Mesendoderm (in vitro differentiated cells): ENCODE measurements at regions not wholly inside any gene's neighbourhood (a gene's known extent, or its start where the extent isn't known, plus 50 kb on each side); places are given as distances from the start of the nearest gene placed in this dataset.

Experiments used
- DNase-seq: peaks from one replicate; pipeline ENCODE4 v3.0.0; 2013
- H2AK5ac ChIP-seq: 2 replicates; pipeline ENCODE4 v1.6.1; 2013; ENCODE audit warnings: low read length, inconsistent platforms
- H2BK120ac ChIP-seq: 2 replicates; pipeline ENCODE4 v1.6.1; 2013; ENCODE audit warnings: low read depth, mild to moderate bottlenecking, low read length, moderate library complexity, mixed read lengths
- H2BK15ac ChIP-seq: replicated peaks from 2 replicates; pipeline ENCODE4 v1.6.1; 2013; ENCODE audit warnings: low read depth, mild to moderate bottlenecking, moderate library complexity
- H2BK5ac ChIP-seq: 2 replicates; pipeline ENCODE4 v1.6.1; 2013; ENCODE audit warnings: low read length, inconsistent platforms
- H3K18ac ChIP-seq: 2 replicates; pipeline ENCODE4 v1.6.1; 2013; ENCODE audit warnings: mild to moderate bottlenecking, low read length, mixed read lengths
- H3K23ac ChIP-seq: one replicate; pipeline ENCODE4 v1.6.1; 2013; ENCODE audit warnings: low read length
- H3K27ac ChIP-seq: 2 replicates; pipeline ENCODE4 v1.5.1; 2013; ENCODE audit warnings: low read depth, mild to moderate bottlenecking, inconsistent platforms, low read length, moderate library complexity
- H3K27me3 ChIP-seq: 2 replicates; pipeline ENCODE4 v1.6.1; 2013; ENCODE audit warnings: low read length, control low read depth, mild to moderate bottlenecking, inconsistent platforms; ENCODE audit not compliant: insufficient read depth, poor library complexity
- H3K36me3 ChIP-seq: 2 replicates; pipeline ENCODE4 v1.6.1; 2013; ENCODE audit warnings: low read length, inconsistent platforms; ENCODE audit not compliant: control insufficient read depth, insufficient read depth
- H3K4ac ChIP-seq: one replicate; pipeline ENCODE4 v1.6.1; 2013; ENCODE audit warnings: low read depth, mild to moderate bottlenecking, low read length, moderate library complexity
- H3K4me1 ChIP-seq: 2 replicates; pipeline ENCODE4 v1.6.1; 2013; ENCODE audit warnings: low read depth, low read length, inconsistent platforms; ENCODE audit not compliant: control insufficient read depth
- H3K4me2 ChIP-seq: 2 replicates; pipeline ENCODE4 v1.6.1; 2013; ENCODE audit warnings: low read length
- H3K4me3 ChIP-seq: 2 replicates; pipeline ENCODE4 v1.5.1; 2013; ENCODE audit warnings: mild to moderate bottlenecking, low read length
- H3K56ac ChIP-seq: one replicate; pipeline ENCODE4 v1.6.1; 2013; ENCODE audit warnings: low read length
- H3K79me1 ChIP-seq: 2 replicates; pipeline ENCODE4 v1.6.1; 2013; ENCODE audit warnings: low read length, inconsistent platforms
- H3K79me2 ChIP-seq: 2 replicates; pipeline ENCODE4 v1.6.1; 2013; ENCODE audit warnings: mild to moderate bottlenecking, low read length; ENCODE audit not compliant: control insufficient read depth, insufficient read depth
- H3K9ac ChIP-seq: 2 replicates; pipeline ENCODE4 v1.6.1; 2013; ENCODE audit warnings: low read length, inconsistent platforms
- H4K5ac ChIP-seq: one replicate; pipeline ENCODE4 v1.6.1; 2013; ENCODE audit warnings: low read length
- H4K8ac ChIP-seq: one replicate; pipeline ENCODE4 v1.6.1; 2013; ENCODE audit warnings: low read depth, mild to moderate bottlenecking, control low read depth, low read length, moderate library complexity
- WGBS: extraction: QIAGEN DNeasy Blood & Tissue Kit; methylation state at CpG from one replicate; pipeline ENCODE4 v1.1.7; 2013; ENCODE audit warnings: low lambda C conversion rate, missing lambda C conversion rate; ENCODE audit not compliant: insufficient coverage; ENCODE audit errors: extremely low coverage; 5-methylcytosine and 5-hydroxymethylcytosine counted together

GRCh38 chr3:159565313-159565712 lies 423.3 kb upstream of the IL12A start:
- no peak overlapping the region for H2BK120ac ChIP-seq
- no peak overlapping the region for H3K56ac ChIP-seq
- H4K8ac ChIP-seq: no peak overlapping the region
- no peaks in the 10 kb centered on the region for H3K4me1 ChIP-seq
- no peak overlapping the region for H3K4ac ChIP-seq
- no peak overlapping the region for H3K18ac ChIP-seq
- no peak overlapping the region for H3K23ac ChIP-seq
- H4K5ac ChIP-seq: no peak overlapping the region
- no peak overlapping the region for H3K27ac ChIP-seq
- no peak overlapping the region for H3K9ac ChIP-seq
- no peak overlapping the region for H3K4me3 ChIP-seq
- no peak overlapping the region for H2AK5ac ChIP-seq
- H3K79me2 ChIP-seq: no peaks in the 10 kb centered on the region
- no peak for DNase-seq
- no CpG with 5 or more reads among the region's 1 CpG for WGBS
- no peak overlapping the region for H2BK15ac ChIP-seq
- H3K79me1 ChIP-seq: no peaks in the 10 kb centered on the region
- no peaks in the 10 kb centered on the region for H3K27me3 ChIP-seq
- no peak overlapping the region for H2BK5ac ChIP-seq
- no peak overlapping the region for H3K4me2 ChIP-seq
- no peaks in the 10 kb centered on the region for H3K36me3 ChIP-seq

GRCh38 chr3:159583662-159584061 lies 405.0 kb upstream of the IL12A start:
- Histone ChIP-seq H2BK120ac (no peak overlapping the region), H2BK5ac (no peak overlapping the region), H4K8ac (no peak overlapping the region), H2AK5ac (no peak overlapping the region), H3K79me1 (no peaks in the 10 kb centered on the region), H3K4ac (no peak overlapping the region), H3K27me3 (no peaks in the 10 kb centered on the region), H3K9ac (no peak overlapping the region), H4K5ac (no peak overlapping the region), H3K36me3 (no peaks in the 10 kb centered on the region), H2BK15ac (no peak overlapping the region), H3K79me2 (no peaks in the 10 kb centered on the region), H3K23ac (no peak overlapping the region), H3K4me2 (no peak overlapping the region), H3K56ac (no peak overlapping the region), H3K4me3 (no peak overlapping the region), H3K18ac (no peak overlapping the region), H3K27ac (no peak overlapping the region), H3K4me1 (no peaks in the 10 kb centered on the region)
- no CpG with 5 or more reads among the region's 3 CpGs for WGBS
- no peak for DNase-seq

- H3K27ac ChIP-seq: no peak overlapping the region
- no peaks in the 10 kb centered on the region for H3K79me1 ChIP-seq
- H3K4me3 ChIP-seq: no peak overlapping the region
- H3K27me3 ChIP-seq: no peaks in the 10 kb centered on the region
- H2BK5ac ChIP-seq: no peak overlapping the region
- no peak for DNase-seq
- no peak overlapping the region for H3K23ac ChIP-seq
- H3K36me3 ChIP-seq: no peaks in the 10 kb centered on the region
- no peaks in the 10 kb centered on the region for H3K4me1 ChIP-seq
- no peak overlapping the region for H3K4ac ChIP-seq
- H3K79me2 ChIP-seq: no peaks in the 10 kb centered on the region
- H3K4me2 ChIP-seq: no peak overlapping the region
- no peak overlapping the region for H3K56ac ChIP-seq
- WGBS: no CpG with 5 or more reads among the region's 3 CpGs
- no peak overlapping the region for H4K5ac ChIP-seq
- no peak overlapping the region for H4K8ac ChIP-seq
- no peak overlapping the region for H2BK120ac ChIP-seq
- no peak overlapping the region for H2AK5ac ChIP-seq
- no peak overlapping the region for H3K9ac ChIP-seq
- no peak overlapping the region for H2BK15ac ChIP-seq
- no peak overlapping the region for H3K18ac ChIP-seq
These were observed 404.2 kb upstream of the IL12A start for GRCh38 chr3:159584421-159584820.

- Histone ChIP-seq H2BK5ac (no peak overlapping the region), H3K4ac (no peak overlapping the region), H3K4me2 (no peak overlapping the region), H3K9ac (no peak overlapping the region), H2BK120ac (no peak overlapping the region), H3K56ac (no peak overlapping the region), H3K36me3 (no peaks in the 10 kb centered on the region), H3K79me1 (no peaks in the 10 kb centered on the region), H3K27me3 (no peaks in the 10 kb centered on the region), H4K8ac (no peak overlapping the region), H3K4me1 (no peaks in the 10 kb centered on the region), H3K23ac (no peak overlapping the region), H3K18ac (no peak overlapping the region), H2AK5ac (no peak overlapping the region), H2BK15ac (no peak overlapping the region), H4K5ac (no peak overlapping the region), H3K27ac (no peak overlapping the region), H3K79me2 (no peaks in the 10 kb centered on the region), H3K4me3 (no peak overlapping the region)
- DNase-seq: peak; percentile 89
- WGBS: no CpG with 5 or more reads among the region's 5 CpGs
These were observed 401.9 kb upstream of the IL12A start for GRCh38 chr3:159586571-159587202.

- no peak overlapping the region for H3K56ac ChIP-seq
- H2BK15ac ChIP-seq: no peak overlapping the region
- no peak overlapping the region for H3K9ac ChIP-seq
- no peak overlapping the region for H3K23ac ChIP-seq
- H3K79me1 ChIP-seq: no peaks in the 10 kb centered on the region
- H3K4me3 ChIP-seq: no peak overlapping the region
- no peaks in the 10 kb centered on the region for H3K27me3 ChIP-seq
- no peak overlapping the region for H2AK5ac ChIP-seq
- H3K4me2 ChIP-seq: no peak overlapping the region
- no peak overlapping the region for H3K18ac ChIP-seq
- no peak overlapping the region for H2BK5ac ChIP-seq
- H3K4ac ChIP-seq: no peak overlapping the region
- no peaks in the 10 kb centered on the region for H3K36me3 ChIP-seq
- H3K4me1 ChIP-seq: no peaks in the 10 kb centered on the region
- no peak overlapping the region for H2BK120ac ChIP-seq
- H3K27ac ChIP-seq: no peak overlapping the region
- no peaks in the 10 kb centered on the region for H3K79me2 ChIP-seq
- no peak for DNase-seq
- H4K5ac ChIP-seq: no peak overlapping the region
- WGBS: no CpG with 5 or more reads among the region's 3 CpGs
- H4K8ac ChIP-seq: no peak overlapping the region
These were observed 394.6 kb upstream of the IL12A start for GRCh38 chr3:159593927-159594605.

GRCh38 chr3:159600291-159600690 lies 388.3 kb upstream of the IL12A start:
- H3K36me3 ChIP-seq: no peaks in the 10 kb centered on the region
- H2BK5ac ChIP-seq: no peak overlapping the region
- H3K4me1 ChIP-seq: no peaks in the 10 kb centered on the region
- H3K79me2 ChIP-seq: no peaks in the 10 kb centered on the region
- no peak overlapping the region for H3K4ac ChIP-seq
- H2AK5ac ChIP-seq: no peak overlapping the region
- no peak overlapping the region for H3K23ac ChIP-seq
- no peak for DNase-seq
- H2BK15ac ChIP-seq: no peak overlapping the region
- H2BK120ac ChIP-seq: no peak overlapping the region
- no peak overlapping the region for H3K4me3 ChIP-seq
- H3K27me3 ChIP-seq: no peaks in the 10 kb centered on the region
- no peaks in the 10 kb centered on the region for H3K79me1 ChIP-seq
- H3K9ac ChIP-seq: no peak overlapping the region
- no peak overlapping the region for H3K18ac ChIP-seq
- H3K56ac ChIP-seq: no peak overlapping the region
- no peak overlapping the region for H3K27ac ChIP-seq
- H4K8ac ChIP-seq: no peak overlapping the region
- H4K5ac ChIP-seq: no peak overlapping the region
- H3K4me2 ChIP-seq: no peak overlapping the region
